ENCODE measurements at regions not wholly inside any gene's neighbourhood (a gene's known extent, or its start where the extent isn't known, plus 50 kb on each side); places are given as distances from the start of the nearest gene placed in this dataset.
"Not testable (repeated sequence)": the region's sequence is repeated elsewhere in the genome, so short reads cannot be mapped to it uniquely, and the experiment has no call there.

DNA sequence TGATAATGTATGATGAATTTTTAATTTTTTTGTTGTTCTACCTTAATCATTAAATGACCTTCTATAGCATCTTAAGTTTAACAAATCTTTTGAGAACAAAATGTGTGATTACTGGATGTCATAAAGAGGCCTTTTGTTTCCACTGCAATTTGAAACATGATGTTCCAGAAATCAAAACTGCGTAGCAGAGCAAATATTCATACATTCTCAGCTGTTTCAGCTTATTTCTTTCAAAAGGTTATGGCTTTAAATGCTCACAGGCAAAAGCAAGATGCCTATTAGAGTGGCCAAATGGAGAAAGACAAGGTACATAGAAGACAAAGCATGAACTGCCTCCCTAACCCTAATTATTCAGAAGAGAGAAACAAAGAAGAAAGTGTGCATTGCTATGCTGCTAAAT, 233.0 kb upstream of the SLC7A11 start:
- TF ChIP-seq, protein P1, sequence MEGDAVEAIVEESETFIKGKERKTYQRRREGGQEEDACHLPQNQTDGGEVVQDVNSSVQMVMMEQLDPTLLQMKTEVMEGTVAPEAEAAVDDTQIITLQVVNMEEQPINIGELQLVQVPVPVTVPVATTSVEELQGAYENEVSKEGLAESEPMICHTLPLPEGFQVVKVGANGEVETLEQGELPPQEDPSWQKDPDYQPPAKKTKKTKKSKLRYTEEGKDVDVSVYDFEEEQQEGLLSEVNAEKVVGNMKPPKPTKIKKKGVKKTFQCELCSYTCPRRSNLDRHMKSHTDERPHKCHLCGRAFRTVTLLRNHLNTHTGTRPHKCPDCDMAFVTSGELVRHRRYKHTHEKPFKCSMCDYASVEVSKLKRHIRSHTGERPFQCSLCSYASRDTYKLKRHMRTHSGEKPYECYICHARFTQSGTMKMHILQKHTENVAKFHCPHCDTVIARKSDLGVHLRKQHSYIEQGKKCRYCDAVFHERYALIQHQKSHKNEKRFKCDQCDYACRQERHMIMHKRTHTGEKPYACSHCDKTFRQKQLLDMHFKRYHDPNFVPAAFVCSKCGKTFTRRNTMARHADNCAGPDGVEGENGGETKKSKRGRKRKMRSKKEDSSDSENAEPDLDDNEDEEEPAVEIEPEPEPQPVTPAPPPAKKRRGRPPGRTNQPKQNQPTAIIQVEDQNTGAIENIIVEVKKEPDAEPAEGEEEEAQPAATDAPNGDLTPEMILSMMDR (IDR thresholded peaks at IDR 0.05), result no peak
- DNase-seq (no peak), ATAC-seq (no peak)
- Histone ChIP-seq H3K9me3 (peaks cover 0 to 5% (median 0%) of the 10 kb centered on the region in 11 donors), H3K27me3 (no peaks in the 10 kb centered on the region), H3K36me3 (no peaks in the 10 kb centered on the region), H3K27ac (no peak overlapping the region), H3K4me1 (no peaks in the 10 kb centered on the region), H3K4me3 (no peak overlapping the region)
- intact Hi-C loops (cut with DNase I), result no loop called here
- WGBS, 2 donors, result 85 to 89% methylated on average over 1 of the region's 1 CpG

- 94 to 97% methylated on average over 4 of the region's 4 CpGs for WGBS, 2 donors
- Histone ChIP-seq H3K27ac (no peak overlapping the region), H3K4me3 (no peak overlapping the region), H3K9me3 (peaks cover 0 to 10% (median 0%) of the 10 kb centered on the region in 11 donors), H3K27me3 (no peaks in the 10 kb centered on the region), H3K4me1 (no peaks in the 10 kb centered on the region), H3K36me3 (no peaks in the 10 kb centered on the region)
- intact Hi-C loops (cut with DNase I), result no loop called here
- ATAC-seq (no peak), DNase-seq (no peak)
- TF ChIP-seq, protein P1 (IDR thresholded peaks at IDR 0.05), result no peak
Observed at GRCh38 chr4:138473339-138473738, 231.2 kb upstream of the SLC7A11 start.

DNA sequence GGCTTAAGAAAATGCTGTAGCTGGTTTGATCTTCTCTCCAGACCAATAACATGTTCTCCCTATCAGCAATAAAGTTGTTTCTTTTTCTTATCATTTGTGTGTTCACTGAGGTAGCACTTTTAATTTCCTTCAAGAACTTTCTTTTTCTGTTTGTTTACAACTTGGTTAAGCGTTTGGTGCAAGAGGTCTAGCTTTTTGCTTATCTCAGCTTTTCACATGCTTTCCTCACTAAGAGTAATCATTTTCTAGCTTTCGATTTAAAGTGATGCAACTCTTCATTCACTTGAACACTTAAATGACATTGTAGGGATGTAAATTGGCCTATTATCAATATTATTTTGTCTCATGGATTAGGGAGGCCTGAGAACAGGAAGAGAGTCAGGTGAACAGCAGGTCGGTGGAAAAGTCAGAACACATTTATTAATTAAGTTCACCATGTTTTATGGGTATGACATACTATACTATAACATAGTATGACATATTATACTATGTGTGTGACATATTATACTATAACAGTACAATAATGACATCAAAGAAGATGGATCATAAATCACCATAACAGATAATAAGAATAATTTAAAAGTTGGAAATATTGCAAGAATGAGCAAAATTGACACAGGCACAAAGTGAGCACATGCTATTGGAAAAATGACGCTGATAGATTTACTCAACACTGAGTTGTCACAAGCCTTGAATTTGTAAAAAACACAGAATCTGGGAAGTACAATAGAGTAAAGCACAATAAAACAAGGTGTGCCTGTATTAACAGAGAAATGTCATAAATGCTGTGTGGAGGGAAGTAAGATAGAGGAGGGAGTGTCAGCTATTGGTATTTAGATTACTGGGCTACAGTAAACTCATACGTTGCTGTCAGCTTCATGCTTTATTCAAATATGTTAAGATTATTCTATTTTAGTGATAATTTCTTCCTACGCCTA, 218.6 kb upstream of the SLC7A11 start:
- H3K27me3 ChIP-seq, result no peaks in the 10 kb centered on the region
- no peak overlapping the region for H3K27ac ChIP-seq
- 84 to 90% methylated on average over 6 of the region's 6 CpGs for WGBS, 2 donors
- intact Hi-C loops (cut with DNase I), result no loop called here
- ATAC-seq (no peak), DNase-seq (no peak)
- no peaks in the 10 kb centered on the region for H3K4me1 ChIP-seq
- no peaks in the 10 kb centered on the region for H3K9me3 ChIP-seq
- H3K36me3 ChIP-seq, result no peaks in the 10 kb centered on the region
- TF ChIP-seq, protein P1 (IDR thresholded peaks at IDR 0.05), result no peak
- no peak overlapping the region for H3K4me3 ChIP-seq

GRCh38 chr4:138458751-138459150, 216.6 kb upstream of the SLC7A11 start:
- no peaks in the 10 kb centered on the region for H3K36me3 ChIP-seq
- intact Hi-C loops (cut with DNase I), result no loop called here
- ATAC-seq (no peak), DNase-seq (no peak)
- H3K4me1 ChIP-seq, result no peaks in the 10 kb centered on the region
- TF ChIP-seq, protein P1 (IDR thresholded peaks at IDR 0.05), result no peak
- H3K27ac ChIP-seq, result no peak overlapping the region
- H3K9me3 ChIP-seq, result no peaks in the 10 kb centered on the region
- no peak overlapping the region for H3K4me3 ChIP-seq
- 93% methylated on average over 3 of the region's 3 CpGs for WGBS, 2 donors
- H3K27me3 ChIP-seq, result no peaks in the 10 kb centered on the region

GRCh38 chr4:138456349-138456748, 214.2 kb upstream of the SLC7A11 start:
- WGBS, 2 donors, result 93 to 95% methylated on average over 2 of the region's 2 CpGs
- not testable (repeated sequence) for ATAC-seq

More at GRCh38 chr4:138456349-138456748, 214.2 kb upstream of the SLC7A11 start:
- H3K27me3 ChIP-seq; intact Hi-C loops (cut with DNase I); H3K4me3 ChIP-seq; H3K27ac ChIP-seq; H3K9me3 ChIP-seq; DNase-seq; H3K36me3 ChIP-seq; H3K4me1 ChIP-seq: not testable (repeated sequence)

All from heart right ventricle (tissue), 16 donors.